Left lung (tissue), 4 donors: ENCODE measurements at regions not wholly inside any gene's neighbourhood (a gene's known extent, or its start where the extent isn't known, plus 50 kb on each side); places are given as distances from the start of the nearest gene placed in this dataset.
"Not testable (repeated sequence)": the region's sequence is repeated elsewhere in the genome, so short reads cannot be mapped to it uniquely, and the experiment has no call there.

Experiments used
- ATAC-seq: fragments of 200-7000 bp; cut with Tn5 transposase; one replicate; pipeline ENCODE4 v1.9.1; 2020; ENCODE audit warnings: moderate library complexity
- DNase-seq, 4 donors: peaks; one replicate each; pipeline ENCODE4 v3.0.0-alpha.2; 2013 to 2020
- H3K27ac ChIP-seq, 2 donors: fragments of 200-600 bp; sonication (generic) in 1 of 2; one replicate each; pipeline versions ENCODE4 v1.5.0 to v1.8.0; 2020 to 2021
- H3K27me3 ChIP-seq, 2 donors: fragments of 200-600 bp; sonication (generic) in 1 of 2; one replicate each; pipeline versions ENCODE4 v1.5.0 to v1.8.0; 2020 to 2021
- H3K36me3 ChIP-seq, 2 donors: fragments of 200-600 bp; sonication (generic) in 1 of 2; one replicate each; pipeline versions ENCODE4 v1.5.0 to v1.8.0; 2020 to 2021
- H3K4me1 ChIP-seq, 2 donors: fragments of 200-600 bp; one replicate each; pipeline ENCODE4 v1.8.0; 2021
- H3K4me3 ChIP-seq, 2 donors: fragments of 200-600 bp; sonication (generic) in 1 of 2; one replicate each; pipeline versions ENCODE4 v1.5.0 to v1.8.0; 2020 to 2021; ENCODE audit warnings: mild to moderate bottlenecking in 1 of 2
- H3K9me3 ChIP-seq, 2 donors: fragments of 200-600 bp; sonication (generic) in 1 of 2; one replicate each; pipeline versions ENCODE4 v1.5.0 to v1.8.0; 2020 to 2021
- CTCF ChIP-seq, 2 donors: fragments of 200-600 bp; sonication (generic) in 1 of 2; IDR thresholded peaks; one replicate each; pipeline versions ENCODE4 v1.5.0 to v1.8.0; 2021; ENCODE audit warnings: antibody characterized with exemption in 2 of 2
- intact Hi-C, 2 donors: fragments of 100-400 bp; cut with DNase I; formaldehyde crosslinking; loops; one replicate each; pipeline versions ENCODE4 v1.11.2 to v1.14.2; 2022
- donor health status: DM: no; HTN: yes; CAD: no.
- donor health status: DM: no; HTN: no; CAD: no.

DNA sequence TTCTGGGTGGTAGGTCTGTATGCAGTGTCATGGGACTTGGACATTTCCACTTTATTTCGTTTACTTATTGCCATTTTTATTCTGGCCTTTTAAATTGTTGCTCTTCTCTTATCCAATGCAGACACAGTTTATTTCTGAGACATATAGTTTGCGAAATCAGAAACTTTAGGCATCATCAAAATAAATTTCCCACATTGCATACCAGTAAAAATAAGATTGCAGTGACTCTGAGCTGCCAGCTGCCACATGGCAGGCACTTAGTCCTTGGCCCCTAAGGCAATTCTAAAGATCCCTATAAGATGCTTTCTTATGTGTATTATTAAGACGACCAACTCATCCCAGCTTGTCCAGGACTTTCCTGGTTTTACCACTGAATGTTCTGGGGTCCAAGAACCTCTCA, 81.8 kb upstream of the ANKRD1 start:
- no peak for TF ChIP-seq CTCF (IDR thresholded peaks at IDR 0.05)
- H3K27me3 ChIP-seq = no peaks in the 10 kb centered on the region
- no peak overlapping the region for H3K27ac ChIP-seq
- peaks cover 0 to 4% of the 10 kb centered on the region in 2 donors for H3K4me1 ChIP-seq
- no peak for ATAC-seq
- intact Hi-C loops = loop anchor here in 1 of 2 donors (10.0 kb wide), 1 partner anchor 242 kb away; no protein-coding TSS in a partner anchor
- H3K4me3 ChIP-seq = no peak overlapping the region
- H3K36me3 ChIP-seq = no peaks in the 10 kb centered on the region
- DNase-seq = no peak
- H3K9me3 ChIP-seq = no peaks in the 10 kb centered on the region

DNA sequence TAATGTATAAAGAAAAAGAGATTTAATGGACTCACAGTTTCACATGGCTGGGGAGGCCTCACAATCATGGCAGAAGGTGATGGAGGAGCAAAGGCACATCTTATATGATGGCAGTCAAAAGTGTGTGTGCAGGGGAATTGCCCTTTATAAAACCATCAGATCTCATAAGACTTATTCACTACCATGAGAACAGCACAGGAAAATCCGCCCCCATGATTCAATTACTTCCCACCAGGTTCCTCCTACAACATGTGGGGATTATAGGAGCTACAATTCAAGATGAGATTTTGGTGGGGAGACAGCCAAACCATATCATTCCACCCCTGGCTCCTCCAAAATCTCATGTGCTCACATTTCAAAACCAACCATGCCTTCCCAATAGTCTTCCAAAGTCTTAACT, 82.5 kb upstream of the ANKRD1 start:
- H3K4me1 ChIP-seq, H3K9me3 ChIP-seq, ATAC-seq, DNase-seq, H3K27me3 ChIP-seq, H3K4me3 ChIP-seq, H3K27ac ChIP-seq, H3K36me3 ChIP-seq: not testable (repeated sequence)
- intact Hi-C loops = loop anchor here in 1 of 2 donors (10.0 kb wide), 1 partner anchor 241 kb away; no protein-coding TSS in a partner anchor

DNA sequence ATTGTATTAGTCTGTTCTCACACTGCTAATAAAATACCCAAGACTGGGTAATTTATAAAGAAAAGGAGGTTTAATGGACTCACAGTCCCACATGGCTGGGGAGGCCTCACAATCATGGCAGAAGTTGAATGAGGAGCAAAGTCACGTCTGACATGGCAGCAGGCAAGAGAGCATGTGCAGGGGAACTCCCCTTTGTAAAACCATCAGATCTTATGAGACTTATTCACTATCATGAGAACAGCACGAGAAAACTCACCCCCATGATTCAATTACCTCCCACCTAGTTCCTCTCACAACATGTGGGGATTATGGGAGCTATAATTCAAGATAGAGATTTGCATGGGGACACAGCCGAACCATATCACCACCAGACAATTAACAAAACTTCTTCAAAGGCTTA, 84.4 kb upstream of the ANKRD1 start:
- not testable (repeated sequence) for ATAC-seq, H3K9me3 ChIP-seq, H3K36me3 ChIP-seq, DNase-seq, H3K4me1 ChIP-seq, H3K4me3 ChIP-seq, H3K27me3 ChIP-seq, H3K27ac ChIP-seq
- intact Hi-C loops = loop anchor here in 1 of 2 donors (10.0 kb wide), 1 partner anchor 240 kb away; no protein-coding TSS in a partner anchor

DNA sequence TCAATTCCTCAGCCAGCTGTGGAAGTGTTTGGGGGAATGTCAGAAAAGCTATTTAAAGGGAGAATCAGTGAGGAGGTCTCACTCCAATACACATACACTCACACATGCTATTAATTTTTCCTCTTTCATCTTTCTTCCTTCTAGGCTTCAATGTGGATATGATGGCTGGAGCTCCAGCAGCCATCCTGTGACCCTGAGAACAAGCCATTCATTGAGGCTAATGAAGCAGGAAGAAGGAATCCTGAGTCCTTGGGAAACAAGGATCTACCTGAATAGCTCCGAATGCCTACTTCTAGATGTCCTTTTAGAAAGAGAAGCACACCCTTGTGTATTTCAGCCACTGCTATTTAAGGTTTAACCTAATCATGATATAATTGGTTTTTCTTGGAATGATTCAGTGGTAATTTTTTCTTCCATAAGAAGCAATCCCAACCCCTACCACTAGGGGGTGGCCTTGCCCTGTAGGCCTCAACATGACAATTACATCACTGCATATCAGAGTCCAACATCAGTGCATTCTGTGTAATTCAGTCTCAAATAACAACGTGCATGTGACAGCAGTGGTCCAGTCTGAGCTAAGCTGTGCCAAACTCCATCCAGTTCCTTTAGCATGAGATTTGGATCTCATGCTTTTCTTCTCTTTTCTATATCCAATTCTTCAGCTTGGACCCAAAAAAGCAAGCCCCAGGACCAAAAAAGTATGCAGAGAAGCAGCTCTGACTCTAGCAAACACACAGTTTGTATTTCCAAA, 85.3 kb upstream of the ANKRD1 start:
- ATAC-seq (peak; percentile 96), DNase-seq (peak in 2 of 4 donors; percentile 66 to 79)
- no peaks in the 10 kb centered on the region for H3K9me3 ChIP-seq
- H3K27me3 ChIP-seq = no peaks in the 10 kb centered on the region
- H3K4me1 ChIP-seq = peaks cover 0 to 4% of the 10 kb centered on the region in 2 donors
- intact Hi-C loops = loop anchor here in 1 of 2 donors (10.0 kb wide), 1 partner anchor 239 kb away; no protein-coding TSS in a partner anchor
- H3K4me3 ChIP-seq = no peak overlapping the region
- TF ChIP-seq CTCF (IDR thresholded peaks at IDR 0.05) = peak; percentile 86 to 96
- H3K36me3 ChIP-seq = no peaks in the 10 kb centered on the region
- H3K27ac ChIP-seq = peak overlapping the region in 1 of 2 donors; percentile 11

DNA sequence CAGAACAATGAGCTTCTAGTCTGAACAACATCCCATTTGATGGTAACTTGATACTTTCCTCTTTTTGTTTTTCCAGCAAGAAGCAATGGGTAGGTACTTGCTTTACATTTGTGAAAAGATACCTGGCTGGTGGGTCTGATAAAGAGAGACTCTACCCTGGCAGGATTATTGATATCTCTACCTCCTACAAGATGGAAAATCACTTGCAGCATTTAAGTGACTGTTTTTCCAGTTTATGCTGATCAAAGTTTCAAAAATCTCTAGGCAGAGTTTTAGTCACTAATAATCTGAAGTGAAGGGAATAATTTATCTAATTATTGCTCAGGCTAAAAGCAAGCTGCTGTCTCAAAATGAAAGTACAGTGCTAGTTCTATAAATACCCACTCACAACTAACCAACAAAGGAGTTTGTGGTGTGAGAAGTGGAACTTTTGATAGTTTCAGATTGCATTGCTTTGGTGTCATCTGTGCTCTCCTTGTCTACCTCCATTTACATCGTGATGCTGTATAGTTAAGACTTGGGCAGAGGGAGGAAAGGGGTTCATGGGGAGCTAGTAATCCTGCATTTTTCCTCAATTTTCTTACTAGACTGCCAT, 86.0 kb upstream of the ANKRD1 start:
- no peaks in the 10 kb centered on the region for H3K36me3 ChIP-seq
- no peaks in the 10 kb centered on the region for H3K9me3 ChIP-seq
- no peak for TF ChIP-seq CTCF (IDR thresholded peaks at IDR 0.05)
- intact Hi-C loops = loop anchor here in 1 of 2 donors (10.0 kb wide), 1 partner anchor 238 kb away; no protein-coding TSS in a partner anchor
- H3K27ac ChIP-seq = peak overlapping the region in 1 of 2 donors; percentile 11
- no peak overlapping the region for H3K4me3 ChIP-seq
- DNase-seq = no peak
- peaks cover 0 to 4% of the 10 kb centered on the region in 2 donors for H3K4me1 ChIP-seq
- H3K27me3 ChIP-seq = no peaks in the 10 kb centered on the region
- no peak for ATAC-seq

DNA sequence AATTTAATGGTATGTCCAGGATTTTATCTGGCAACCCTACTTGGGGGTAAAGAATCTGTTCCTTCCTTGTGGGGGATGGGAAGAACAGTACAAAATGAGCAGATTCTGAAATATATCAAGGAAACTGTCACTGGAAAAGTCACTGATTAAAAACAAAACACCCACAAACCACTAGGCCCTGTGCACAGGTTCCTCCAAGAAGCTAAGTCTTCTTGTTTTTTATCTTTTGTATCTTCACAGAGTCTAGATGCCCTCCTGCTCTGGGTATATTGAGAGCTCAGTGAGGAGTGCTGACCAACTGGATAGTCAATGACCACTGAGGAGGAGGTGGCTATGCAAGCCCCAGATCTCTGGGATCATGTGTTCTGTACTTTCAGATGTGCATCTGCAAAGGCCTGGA, 86.8 kb upstream of the ANKRD1 start:
- no peak overlapping the region for H3K4me3 ChIP-seq
- no peak for TF ChIP-seq CTCF (IDR thresholded peaks at IDR 0.05)
- H3K27ac ChIP-seq = no peak overlapping the region
- H3K9me3 ChIP-seq = no peaks in the 10 kb centered on the region
- H3K36me3 ChIP-seq = no peaks in the 10 kb centered on the region
- intact Hi-C loops = loop anchor here in 1 of 2 donors (10.0 kb wide), 1 partner anchor 237 kb away; no protein-coding TSS in a partner anchor
- no peaks in the 10 kb centered on the region for H3K27me3 ChIP-seq
- peaks cover 0 to 4% of the 10 kb centered on the region in 2 donors for H3K4me1 ChIP-seq
- ATAC-seq = no peak
- DNase-seq = no peak
